MM.1S (cell line): ENCODE measurements at regions not wholly inside any gene's neighbourhood (a gene's known extent, or its start where the extent isn't known, plus 50 kb on each side); places are given as distances from the start of the nearest gene placed in this dataset.

ENCODE experiments used
- DNase-seq: peaks from one replicate; pipeline ENCODE4 v3.0.0-alpha.2; 2015
- H2AFZ ChIP-seq: fragments of 300-600 bp; sonication (generic); 2 replicates; pipeline ENCODE4 v1.6.0; 2016; ENCODE audit warnings: antibody characterized with exemption, low read length
- H3F3A ChIP-seq: fragments of 300-600 bp; sonication (generic); 2 replicates; pipeline ENCODE4 v1.6.1; 2016; ENCODE audit warnings: mild to moderate bottlenecking, antibody characterized with exemption, low read length, moderate library complexity, mixed read lengths; ENCODE audit not compliant: insufficient read depth
- H3K27ac ChIP-seq: fragments of 300-600 bp; sonication (generic); 2 replicates; pipeline ENCODE4 v1.5.1; 2016; ENCODE audit warnings: mild to moderate bottlenecking, low read length
- H3K27me3 ChIP-seq: fragments of 300-600 bp; sonication (generic); replicated peaks from 2 replicates; pipeline ENCODE4 v1.6.0; 2016; ENCODE audit warnings: low read length; ENCODE audit not compliant: insufficient read depth
- H3K36me3 ChIP-seq: fragments of 300-600 bp; sonication (generic); replicated peaks from 2 replicates; pipeline ENCODE4 v1.6.1; 2016; ENCODE audit warnings: mild to moderate bottlenecking, low read length, mixed read lengths; ENCODE audit not compliant: insufficient read depth
- H3K4me1 ChIP-seq: fragments of 300-600 bp; sonication (generic); 2 replicates; pipeline ENCODE4 v1.6.1; 2016; ENCODE audit warnings: low read length, mixed read lengths
- H3K4me2 ChIP-seq: fragments of 300-600 bp; sonication (generic); 2 replicates; pipeline ENCODE4 v1.6.0; 2016; ENCODE audit warnings: low read depth, low read length
- H3K4me3 ChIP-seq: fragments of 300-600 bp; sonication (generic); 2 replicates; pipeline ENCODE4 v1.5.1; 2016; ENCODE audit warnings: low read length, mixed read lengths
- H3K79me2 ChIP-seq: fragments of 300-600 bp; sonication (generic); 2 replicates; pipeline ENCODE4 v1.6.1; 2016; ENCODE audit warnings: mixed run types, low read length, mixed read lengths
- H3K9ac ChIP-seq: fragments of 300-600 bp; sonication (generic); 2 replicates; pipeline ENCODE4 v1.6.1; 2016; ENCODE audit warnings: low read length, mixed read lengths
- H3K9me2 ChIP-seq: fragments of 300-600 bp; sonication (generic); replicated peaks from 2 replicates; pipeline ENCODE4 v1.6.1; 2016; ENCODE audit warnings: mild to moderate bottlenecking, low read length, mixed read lengths; ENCODE audit not compliant: insufficient read depth
- H3K9me3 ChIP-seq: fragments of 300-600 bp; sonication (generic); replicated peaks from 2 replicates; pipeline ENCODE4 v1.6.1; 2016; ENCODE audit warnings: mild to moderate bottlenecking, low read length, mixed read lengths; ENCODE audit not compliant: insufficient read depth
- H4K20me1 ChIP-seq: fragments of 300-600 bp; sonication (generic); 2 replicates; pipeline ENCODE4 v1.6.1; 2016; ENCODE audit warnings: mild to moderate bottlenecking, low read length, moderate library complexity, mixed read lengths; ENCODE audit not compliant: insufficient read depth
- CTCF ChIP-seq: fragments of 300-600 bp; sonication (generic); IDR thresholded peaks from 2 replicates; pipeline ENCODE4 v1.5.1; 2016; ENCODE audit warnings: antibody characterized with exemption, low read length, mixed read lengths
- EZH2 ChIP-seq: fragments of 300-600 bp; sonication (generic); optimal IDR thresholded peaks from 2 replicates; pipeline ENCODE3; 2017; ENCODE audit warnings: low read depth, mild to moderate bottlenecking, antibody characterized with exemption, low read length, mixed read lengths
- EZH2phosphoT487 ChIP-seq: fragments of 300-600 bp; sonication (generic); IDR thresholded peaks from 2 replicates; pipeline ENCODE4 v1.6.1; 2018; ENCODE audit warnings: antibody characterized with exemption, low read length

GRCh38 chr13:107886118-107886517 lies 329.2 kb downstream of the LIG4 start:
- H3K4me3 ChIP-seq, result no peak overlapping the region

GRCh38 chr13:107884564-107884963 lies 330.8 kb downstream of the LIG4 start:
- no peak overlapping the region for H3K4me2 ChIP-seq
- H3K9me2 ChIP-seq, result no peaks in the 10 kb centered on the region
- H3K79me2 ChIP-seq, result no peaks in the 10 kb centered on the region
- no peaks in the 10 kb centered on the region for H3F3A ChIP-seq
- TF ChIP-seq EZH2 (no peak), CTCF (no peak), EZH2phosphoT487 (no peak)
- no peak overlapping the region for H3K27ac ChIP-seq
- no peaks in the 10 kb centered on the region for H3K9me3 ChIP-seq
- no peaks in the 10 kb centered on the region for H3K4me1 ChIP-seq
- H3K27me3 ChIP-seq, result no peaks in the 10 kb centered on the region
- no peak overlapping the region for H3K4me3 ChIP-seq
- no peaks in the 10 kb centered on the region for H4K20me1 ChIP-seq
- no peaks in the 10 kb centered on the region for H3K36me3 ChIP-seq
- no peak overlapping the region for H2AFZ ChIP-seq
- no peak overlapping the region for H3K9ac ChIP-seq
- DNase-seq, result no peak

More at GRCh38 chr13:107886118-107886517, 329.2 kb downstream of the LIG4 start:
- no peaks in the 10 kb centered on the region for H4K20me1 ChIP-seq
- H3K36me3 ChIP-seq, result no peaks in the 10 kb centered on the region
- no peak for DNase-seq
- H3K4me1 ChIP-seq, result no peaks in the 10 kb centered on the region
- no peak overlapping the region for H3K9ac ChIP-seq
- H3K9me2 ChIP-seq, result no peaks in the 10 kb centered on the region
- no peaks in the 10 kb centered on the region for H3K9me3 ChIP-seq
- H3K79me2 ChIP-seq, result no peaks in the 10 kb centered on the region
- H2AFZ ChIP-seq, result no peak overlapping the region
- no peaks in the 10 kb centered on the region for H3K27me3 ChIP-seq
- no peak overlapping the region for H3K4me2 ChIP-seq
- TF ChIP-seq EZH2, result no peak
- TF ChIP-seq EZH2phosphoT487, result no peak
- TF ChIP-seq CTCF, result no peak
- no peaks in the 10 kb centered on the region for H3F3A ChIP-seq
- no peak overlapping the region for H3K27ac ChIP-seq

- DNase-seq, result no peak
- Histone ChIP-seq H2AFZ (no peak overlapping the region), H3K9me2 (no peaks in the 10 kb centered on the region)
These were observed 331.7 kb downstream of the LIG4 start for GRCh38 chr13:107883561-107884175.

More at GRCh38 chr13:107883561-107884175, 331.7 kb downstream of the LIG4 start:
- H3K79me2 ChIP-seq, result no peaks in the 10 kb centered on the region
- no peaks in the 10 kb centered on the region for H3K4me1 ChIP-seq
- no peak overlapping the region for H3K27ac ChIP-seq
- no peak for TF ChIP-seq EZH2phosphoT487
- no peak for TF ChIP-seq CTCF
- no peak for TF ChIP-seq EZH2
- no peak overlapping the region for H3K9ac ChIP-seq
- no peaks in the 10 kb centered on the region for H3K9me3 ChIP-seq
- H4K20me1 ChIP-seq, result no peaks in the 10 kb centered on the region
- no peak overlapping the region for H3K4me2 ChIP-seq
- H3F3A ChIP-seq, result no peaks in the 10 kb centered on the region
- H3K4me3 ChIP-seq, result no peak overlapping the region
- H3K36me3 ChIP-seq, result no peaks in the 10 kb centered on the region
- H3K27me3 ChIP-seq, result no peaks in the 10 kb centered on the region
